AG04450 (cell line): ENCODE measurements at regions not wholly inside any gene's neighbourhood (a gene's known extent, or its start where the extent isn't known, plus 50 kb on each side); places are given as distances from the start of the nearest gene placed in this dataset.

Experiments used
- CTCF ChIA-PET: fragments of 300-600, 350-600 bp; formaldehyde crosslinking; extraction: SDS; loops from one replicate; lab custom pipeline; 2022; ENCODE audit warnings: antibody characterized with exemption, inconsistent platforms; lab: Charles Lee
- POLR2A ChIA-PET: fragments of 350-600 bp; formaldehyde crosslinking; extraction: SDS; loops from one replicate; lab custom pipeline; 2021; ENCODE audit warnings: antibody characterized with exemption, inconsistent platforms; lab: Yijun Ruan, JAX
- DNase-seq: peaks from one replicate; pipeline ENCODE4 v3.0.0-alpha.2; 2011; ENCODE audit warnings: low read depth, low spot score
- H3K27ac ChIP-seq: one replicate; pipeline ENCODE4 v1.5.1; 2012; ENCODE audit warnings: low read depth, low read length, control low read depth
- H3K27me3 ChIP-seq: one replicate; pipeline ENCODE4 v1.6.0; 2012; ENCODE audit warnings: low read length; ENCODE audit not compliant: control insufficient read depth, insufficient read depth
- H3K4me3 ChIP-seq: 2 replicates; pipeline ENCODE4 v1.5.1; 2011; ENCODE audit warnings: mild to moderate bottlenecking, low read depth, low read length, control low read depth
- H3K9me3 ChIP-seq: 2 replicates; pipeline ENCODE4 v1.5.1; 2012; ENCODE audit warnings: low read length; ENCODE audit not compliant: control insufficient read depth, insufficient read depth
- CTCF ChIP-seq: IDR thresholded peaks from 2 replicates; pipeline ENCODE4 v1.5.1; 2011; ENCODE audit warnings: low read depth, low read length, control low read depth, inconsistent platforms

- DNase-seq, result no peak
- POLR2A ChIA-PET, result no interaction called here
- CTCF ChIA-PET, result no interaction called here
- no peaks in the 10 kb centered on the region for H3K9me3 ChIP-seq
- no peak for TF ChIP-seq CTCF
- no peaks in the 10 kb centered on the region for H3K27me3 ChIP-seq
- H3K27ac ChIP-seq, result no peak overlapping the region
- no peak overlapping the region for H3K4me3 ChIP-seq
These were observed 565.9 kb upstream of the ID2 start for GRCh38 chr2:8115966-8116365.

GRCh38 chr2:8116661-8117060 lies 565.2 kb upstream of the ID2 start:
- CTCF ChIA-PET, result interaction anchor here (1.0 kb wide), 1 partner anchor 9 kb away, joined by 3 read pairs; no protein-coding TSS in a partner anchor
- no peaks in the 10 kb centered on the region for H3K9me3 ChIP-seq
- POLR2A ChIA-PET, result no interaction called here
- no peak overlapping the region for H3K4me3 ChIP-seq
- no peaks in the 10 kb centered on the region for H3K27me3 ChIP-seq
- TF ChIP-seq CTCF, result no peak
- no peak for DNase-seq
- H3K27ac ChIP-seq, result no peak overlapping the region

- no peak overlapping the region for H3K27ac ChIP-seq
- CTCF ChIA-PET, result no interaction called here
- TF ChIP-seq CTCF, result no peak
- H3K4me3 ChIP-seq, result no peak overlapping the region
- no peaks in the 10 kb centered on the region for H3K9me3 ChIP-seq
- DNase-seq, result no peak
- no peaks in the 10 kb centered on the region for H3K27me3 ChIP-seq
- POLR2A ChIA-PET, result no interaction called here
These were observed 562.7 kb upstream of the ID2 start for GRCh38 chr2:8118940-8119781.

GRCh38 chr2:8119782-8120505 lies 561.9 kb upstream of the ID2 start:
- Histone ChIP-seq H3K4me3 (no peak overlapping the region), H3K27me3 (no peaks in the 10 kb centered on the region), H3K27ac (no peak overlapping the region), H3K9me3 (no peaks in the 10 kb centered on the region)
- TF ChIP-seq CTCF, result no peak
- CTCF ChIA-PET, result interaction anchor here (0.6 kb wide), 1 partner anchor 595 kb away, joined by 4 read pairs; no protein-coding TSS in a partner anchor
- POLR2A ChIA-PET, result interaction anchor here (1.0 kb wide), 1 partner anchor 562 kb away, joined by 5 read pairs; the partner anchor contains the start of gene ID2
- no peak for DNase-seq

- ChIA-PET POLR2A (interaction anchor here (1.0 kb wide), 1 partner anchor 561 kb away, joined by 5 read pairs; the partner anchor contains the start of gene ID2), CTCF (interaction anchor here (0.6 kb wide), 1 partner anchor 595 kb away, joined by 4 read pairs; no protein-coding TSS in a partner anchor)
- no peak overlapping the region for H3K27ac ChIP-seq
- no peak overlapping the region for H3K4me3 ChIP-seq
- H3K9me3 ChIP-seq, result no peaks in the 10 kb centered on the region
- H3K27me3 ChIP-seq, result no peaks in the 10 kb centered on the region
- no peak for TF ChIP-seq CTCF
- DNase-seq, result no peak
These were observed 561.4 kb upstream of the ID2 start for GRCh38 chr2:8120506-8120860.
